ENCODE measurements at regions not wholly inside any gene's neighbourhood (a gene's known extent, or its start where the extent isn't known, plus 50 kb on each side); places are given as distances from the start of the nearest gene placed in this dataset.

- no peak for DNase-seq (ENCODE audit: low read depth in 1 of 2, low spot score in 1 of 2)
- Histone ChIP-seq H3K4me1 (peaks cover 5% of the 10 kb centered on the region; the same call in 2 of the 3 replicates), H3K9me3 (peaks cover 9% of the 10 kb centered on the region; the same call in 2 of the 3 replicates), H3K27ac (no peak overlapping the region), H3K4me2 (no peak overlapping the region), H3K4me3 (no peak overlapping the region)
- 55% methylated on average over 3 of the region's 3 CpGs for WGBS (ENCODE audit: missing lambda C conversion rate)
- CTCF ChIA-PET, result interaction anchor here (0.8 kb wide), 1 partner anchor 25 kb away, joined by 4 read pairs; no protein-coding TSS in a partner anchor
- FAIRE-seq, result no peak
- TF ChIP-seq RARB (CRISPR knock-in tag; IDR thresholded peaks at IDR 0.05) (no peak), HES2 (IDR thresholded peaks at IDR 0.05) (no peak), KDM5A (IDR thresholded peaks at IDR 0.05) (no peak), MYC (IDR thresholded peaks at IDR 0.05; ENCODE audit: borderline replicate concordance, low read length) (no peak), JUN (IDR thresholded peaks at IDR 0.05) (no peak), NFE2L2 (conservative IDR thresholded peaks at IDR 0.05; ENCODE audit: low read length) (no peak), HOXB13 (CRISPR knock-in tag; IDR thresholded peaks at IDR 0.05; ENCODE audit: low read depth) (no peak), CBX8 (IDR thresholded peaks at IDR 0.05) (no peak), RFX5 (IDR thresholded peaks at IDR 0.05) (no peak), HMGXB4 (CRISPR knock-in tag; IDR thresholded peaks at IDR 0.05; ENCODE audit: borderline replicate concordance) (no peak), ESRRA (IDR thresholded peaks at IDR 0.05; ENCODE audit: borderline replicate concordance, low read length) (no peak), SMC3 (IDR thresholded peaks at IDR 0.05) (no peak), POLR2AphosphoS2 (conservative IDR thresholded peaks at IDR 0.05; ENCODE audit: low read length) (no peak), EP300 (IDR thresholded peaks at IDR 0.05) (no peak), FOXS1 (CRISPR knock-in tag; IDR thresholded peaks at IDR 0.05) (no peak), PHF8 (IDR thresholded peaks at IDR 0.05; ENCODE audit: borderline replicate concordance, low read depth) (no peak), EHF (CRISPR knock-in tag; IDR thresholded peaks at IDR 0.05) (no peak)
- TF ChIP-seq, protein P1, sequence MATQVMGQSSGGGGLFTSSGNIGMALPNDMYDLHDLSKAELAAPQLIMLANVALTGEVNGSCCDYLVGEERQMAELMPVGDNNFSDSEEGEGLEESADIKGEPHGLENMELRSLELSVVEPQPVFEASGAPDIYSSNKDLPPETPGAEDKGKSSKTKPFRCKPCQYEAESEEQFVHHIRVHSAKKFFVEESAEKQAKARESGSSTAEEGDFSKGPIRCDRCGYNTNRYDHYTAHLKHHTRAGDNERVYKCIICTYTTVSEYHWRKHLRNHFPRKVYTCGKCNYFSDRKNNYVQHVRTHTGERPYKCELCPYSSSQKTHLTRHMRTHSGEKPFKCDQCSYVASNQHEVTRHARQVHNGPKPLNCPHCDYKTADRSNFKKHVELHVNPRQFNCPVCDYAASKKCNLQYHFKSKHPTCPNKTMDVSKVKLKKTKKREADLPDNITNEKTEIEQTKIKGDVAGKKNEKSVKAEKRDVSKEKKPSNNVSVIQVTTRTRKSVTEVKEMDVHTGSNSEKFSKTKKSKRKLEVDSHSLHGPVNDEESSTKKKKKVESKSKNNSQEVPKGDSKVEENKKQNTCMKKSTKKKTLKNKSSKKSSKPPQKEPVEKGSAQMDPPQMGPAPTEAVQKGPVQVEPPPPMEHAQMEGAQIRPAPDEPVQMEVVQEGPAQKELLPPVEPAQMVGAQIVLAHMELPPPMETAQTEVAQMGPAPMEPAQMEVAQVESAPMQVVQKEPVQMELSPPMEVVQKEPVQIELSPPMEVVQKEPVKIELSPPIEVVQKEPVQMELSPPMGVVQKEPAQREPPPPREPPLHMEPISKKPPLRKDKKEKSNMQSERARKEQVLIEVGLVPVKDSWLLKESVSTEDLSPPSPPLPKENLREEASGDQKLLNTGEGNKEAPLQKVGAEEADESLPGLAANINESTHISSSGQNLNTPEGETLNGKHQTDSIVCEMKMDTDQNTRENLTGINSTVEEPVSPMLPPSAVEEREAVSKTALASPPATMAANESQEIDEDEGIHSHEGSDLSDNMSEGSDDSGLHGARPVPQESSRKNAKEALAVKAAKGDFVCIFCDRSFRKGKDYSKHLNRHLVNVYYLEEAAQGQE (IDR thresholded peaks at IDR 0.05), result no peak
- TF ChIP-seq, protein P2, sequence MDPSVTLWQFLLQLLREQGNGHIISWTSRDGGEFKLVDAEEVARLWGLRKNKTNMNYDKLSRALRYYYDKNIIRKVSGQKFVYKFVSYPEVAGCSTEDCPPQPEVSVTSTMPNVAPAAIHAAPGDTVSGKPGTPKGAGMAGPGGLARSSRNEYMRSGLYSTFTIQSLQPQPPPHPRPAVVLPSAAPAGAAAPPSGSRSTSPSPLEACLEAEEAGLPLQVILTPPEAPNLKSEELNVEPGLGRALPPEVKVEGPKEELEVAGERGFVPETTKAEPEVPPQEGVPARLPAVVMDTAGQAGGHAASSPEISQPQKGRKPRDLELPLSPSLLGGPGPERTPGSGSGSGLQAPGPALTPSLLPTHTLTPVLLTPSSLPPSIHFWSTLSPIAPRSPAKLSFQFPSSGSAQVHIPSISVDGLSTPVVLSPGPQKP (IDR thresholded peaks at IDR 0.05; ENCODE audit: low read depth, low read length), result no peak
- ATAC-seq, result no peak
- POLR2A ChIA-PET, result no interaction called here
Measured at GRCh38 chr5:96275051-96275450, 158.0 kb downstream of the PCSK1 start.

- ChIA-PET POLR2A (no interaction called here), CTCF (no interaction called here)
- DNase-seq (ENCODE audit: low read depth in 1 of 2, low spot score in 1 of 2), result no peak
- ATAC-seq, result no peak
- Histone ChIP-seq H3K9me3 (peaks cover 20% of the 10 kb centered on the region; the same call in 2 of the 3 replicates), H3K4me1 (no peaks in the 10 kb centered on the region; the same call in 2 of the 3 replicates), H3K27ac (no peak overlapping the region), H3K4me3 (no peak overlapping the region), H3K4me2 (no peak overlapping the region)
- WGBS (ENCODE audit: missing lambda C conversion rate), result 68% methylated on average over 1 of the region's 1 CpG
- TF ChIP-seq ZFP36 (IDR thresholded peaks at IDR 0.05; ENCODE audit: borderline replicate concordance, partially characterized antibody) (no peak), EHF (CRISPR knock-in tag; IDR thresholded peaks at IDR 0.05) (no peak), NPAS2 (CRISPR knock-in tag; IDR thresholded peaks at IDR 0.05; ENCODE audit: borderline replicate concordance) (no peak), POLR2AphosphoS2 (conservative IDR thresholded peaks at IDR 0.05; ENCODE audit: low read length) (no peak), ZSCAN20 (CRISPR knock-in tag; IDR thresholded peaks at IDR 0.05) (no peak), CBX2 (IDR thresholded peaks at IDR 0.05; ENCODE audit: borderline replicate concordance, low read depth) (no peak), SMC3 (IDR thresholded peaks at IDR 0.05) (no peak)
- FAIRE-seq, result no peak
Measured at GRCh38 chr5:96265487-96265886, 167.6 kb downstream of the PCSK1 start.

Data from A549 (cell line).